ENCODE measurements at regions not wholly inside any gene's neighbourhood (a gene's known extent, or its start where the extent isn't known, plus 50 kb on each side); places are given as distances from the start of the nearest gene placed in this dataset.

- TF ChIP-seq CTCF (conservative IDR thresholded peaks at IDR 0.05): no peak
- TF ChIP-seq ZFX (IDR thresholded peaks at IDR 0.05): no peak
Measured at GRCh38 chr2:78928502-78928901, 97.0 kb upstream of the REG3G start.
